ENCODE measurements at regions not wholly inside any gene's neighbourhood (a gene's known extent, or its start where the extent isn't known, plus 50 kb on each side); places are given as distances from the start of the nearest gene placed in this dataset.

DNA sequence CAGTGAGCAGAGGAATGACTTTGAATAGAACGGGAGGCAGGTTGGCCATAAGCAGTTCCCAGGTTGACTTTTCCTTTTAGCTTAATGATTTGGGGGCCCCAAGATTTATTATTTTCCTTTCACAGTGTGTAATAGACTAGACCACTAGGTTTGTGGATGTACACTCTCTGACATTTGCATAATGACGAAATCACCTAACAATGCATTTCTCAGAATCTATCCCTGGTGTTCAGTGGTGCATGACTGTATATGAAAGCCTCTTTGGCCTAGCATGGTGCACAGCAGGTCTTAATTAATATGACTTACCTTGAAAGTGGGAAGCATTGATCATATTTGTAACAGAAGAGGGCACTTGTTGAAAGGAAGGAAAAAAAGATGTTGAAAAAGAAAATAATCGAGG lies 761.9 kb downstream of the TYW1 start:
- TF ChIP-seq, protein P1, sequence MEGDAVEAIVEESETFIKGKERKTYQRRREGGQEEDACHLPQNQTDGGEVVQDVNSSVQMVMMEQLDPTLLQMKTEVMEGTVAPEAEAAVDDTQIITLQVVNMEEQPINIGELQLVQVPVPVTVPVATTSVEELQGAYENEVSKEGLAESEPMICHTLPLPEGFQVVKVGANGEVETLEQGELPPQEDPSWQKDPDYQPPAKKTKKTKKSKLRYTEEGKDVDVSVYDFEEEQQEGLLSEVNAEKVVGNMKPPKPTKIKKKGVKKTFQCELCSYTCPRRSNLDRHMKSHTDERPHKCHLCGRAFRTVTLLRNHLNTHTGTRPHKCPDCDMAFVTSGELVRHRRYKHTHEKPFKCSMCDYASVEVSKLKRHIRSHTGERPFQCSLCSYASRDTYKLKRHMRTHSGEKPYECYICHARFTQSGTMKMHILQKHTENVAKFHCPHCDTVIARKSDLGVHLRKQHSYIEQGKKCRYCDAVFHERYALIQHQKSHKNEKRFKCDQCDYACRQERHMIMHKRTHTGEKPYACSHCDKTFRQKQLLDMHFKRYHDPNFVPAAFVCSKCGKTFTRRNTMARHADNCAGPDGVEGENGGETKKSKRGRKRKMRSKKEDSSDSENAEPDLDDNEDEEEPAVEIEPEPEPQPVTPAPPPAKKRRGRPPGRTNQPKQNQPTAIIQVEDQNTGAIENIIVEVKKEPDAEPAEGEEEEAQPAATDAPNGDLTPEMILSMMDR (conservative IDR thresholded peaks at IDR 0.05; ENCODE audit: low read depth, low read length): no peak
- TF ChIP-seq EZH2 (IDR thresholded peaks at IDR 0.05; ENCODE audit: borderline replicate concordance, low read depth, low read length, poor library complexity, severe bottlenecking): no peak

All from A673 (cell line).